KMS-11 (cell line): ENCODE measurements at regions not wholly inside any gene's neighbourhood (a gene's known extent, or its start where the extent isn't known, plus 50 kb on each side); places are given as distances from the start of the nearest gene placed in this dataset.

Source experiments
- H2AFZ ChIP-seq: fragments of 200-600 bp; sonication (generic); 2 replicates; pipeline ENCODE4 v1.6.1; 2016; ENCODE audit warnings: antibody characterized with exemption, mixed run types, low read depth
- H3K27ac ChIP-seq: fragments of 200-600 bp; sonication (generic); 2 replicates; pipeline ENCODE4 v1.6.1; 2016; ENCODE audit warnings: mild to moderate bottlenecking, mixed run types
- H3K27me3 ChIP-seq: fragments of 200-600 bp; sonication (generic); 2 replicates; pipeline ENCODE4 v1.6.1; 2017; ENCODE audit warnings: mild to moderate bottlenecking, low read depth, mixed run types, moderate library complexity; ENCODE audit not compliant: insufficient read depth
- H3K36me3 ChIP-seq: fragments of 200-600 bp; sonication (generic); 2 replicates; pipeline ENCODE4 v1.6.1; 2017; ENCODE audit warnings: mild to moderate bottlenecking, mixed run types; ENCODE audit not compliant: insufficient read depth
- H3K4me1 ChIP-seq: fragments of 200-600 bp; sonication (generic); 2 replicates; pipeline ENCODE4 v1.6.1; 2016; ENCODE audit warnings: mild to moderate bottlenecking, low read depth, mixed run types; ENCODE audit not compliant: poor library complexity, severe bottlenecking
- H3K4me2 ChIP-seq: fragments of 200-600 bp; sonication (generic); 2 replicates; pipeline ENCODE4 v1.7.0; 2016; ENCODE audit warnings: mild to moderate bottlenecking, mixed run types
- H3K4me3 ChIP-seq: fragments of 200-600 bp; sonication (generic); IDR thresholded peaks from 2 replicates; pipeline ENCODE4 v1.6.1; 2017; ENCODE audit warnings: low read depth, low read length, mixed read lengths; ENCODE audit not compliant: insufficient read depth
- H3K79me2 ChIP-seq: fragments of 200-600 bp; sonication (generic); 2 replicates; pipeline ENCODE4 v1.6.1; 2016; ENCODE audit warnings: low read depth, mixed run types; ENCODE audit not compliant: insufficient read depth
- H3K9ac ChIP-seq: fragments of 200-600 bp; sonication (generic); 2 replicates; pipeline ENCODE4 v1.6.1; 2016; ENCODE audit warnings: mild to moderate bottlenecking, mixed run types
- H4K20me1 ChIP-seq: fragments of 200-600 bp; sonication (generic); 2 replicates; pipeline ENCODE4 v1.6.1; 2016; ENCODE audit warnings: mild to moderate bottlenecking, mixed run types; ENCODE audit not compliant: insufficient read depth
- TF ChIP-seq, protein P1 (sequence below): fragments of 200-600 bp; sonication (generic); conservative IDR thresholded peaks from 2 replicates; pipeline ENCODE4 v1.6.1; 2017; ENCODE audit warnings: low read depth, mild to moderate bottlenecking, antibody characterized with exemption, low read length, moderate library complexity, mixed read lengths

DNA sequence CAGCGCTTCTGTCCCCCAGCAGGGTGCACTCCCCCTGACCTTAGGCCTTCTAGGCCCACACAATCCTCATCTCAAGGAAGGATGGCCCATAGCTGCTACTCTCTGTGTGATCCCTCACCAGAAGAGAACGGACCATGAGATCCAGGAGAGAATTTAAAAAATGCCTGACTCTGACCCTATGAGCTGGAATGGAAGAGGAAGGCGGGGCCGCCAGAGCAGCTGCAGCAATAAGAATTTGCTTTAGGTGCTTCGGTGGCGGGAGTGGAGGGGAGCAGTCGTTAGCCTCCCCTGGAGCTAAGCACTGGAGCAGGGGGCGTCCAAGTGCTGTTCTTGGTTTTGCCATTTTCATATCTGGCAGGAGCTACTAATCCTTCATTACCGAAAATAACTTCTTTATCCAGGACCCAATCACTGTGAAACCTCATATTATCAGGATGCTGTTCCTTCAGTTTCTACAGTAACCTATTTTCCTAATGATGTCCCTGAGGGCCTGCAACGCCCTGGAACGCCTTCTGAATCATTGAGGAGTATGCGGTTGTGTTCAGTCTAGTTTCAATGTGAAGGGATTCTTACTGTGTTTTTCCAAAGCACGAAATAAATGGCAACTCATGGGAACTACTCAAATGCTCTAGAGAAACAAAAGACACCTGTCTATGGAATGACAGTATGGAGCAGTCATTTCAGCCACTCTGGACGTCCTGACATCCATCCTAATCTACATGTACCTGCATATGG, 105.1 kb upstream of the SIX2 start:
- no peak overlapping the region for H2AFZ ChIP-seq
- TF ChIP-seq, protein P1, sequence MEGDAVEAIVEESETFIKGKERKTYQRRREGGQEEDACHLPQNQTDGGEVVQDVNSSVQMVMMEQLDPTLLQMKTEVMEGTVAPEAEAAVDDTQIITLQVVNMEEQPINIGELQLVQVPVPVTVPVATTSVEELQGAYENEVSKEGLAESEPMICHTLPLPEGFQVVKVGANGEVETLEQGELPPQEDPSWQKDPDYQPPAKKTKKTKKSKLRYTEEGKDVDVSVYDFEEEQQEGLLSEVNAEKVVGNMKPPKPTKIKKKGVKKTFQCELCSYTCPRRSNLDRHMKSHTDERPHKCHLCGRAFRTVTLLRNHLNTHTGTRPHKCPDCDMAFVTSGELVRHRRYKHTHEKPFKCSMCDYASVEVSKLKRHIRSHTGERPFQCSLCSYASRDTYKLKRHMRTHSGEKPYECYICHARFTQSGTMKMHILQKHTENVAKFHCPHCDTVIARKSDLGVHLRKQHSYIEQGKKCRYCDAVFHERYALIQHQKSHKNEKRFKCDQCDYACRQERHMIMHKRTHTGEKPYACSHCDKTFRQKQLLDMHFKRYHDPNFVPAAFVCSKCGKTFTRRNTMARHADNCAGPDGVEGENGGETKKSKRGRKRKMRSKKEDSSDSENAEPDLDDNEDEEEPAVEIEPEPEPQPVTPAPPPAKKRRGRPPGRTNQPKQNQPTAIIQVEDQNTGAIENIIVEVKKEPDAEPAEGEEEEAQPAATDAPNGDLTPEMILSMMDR: no peak
- H3K9ac ChIP-seq: no peak overlapping the region
- H3K4me2 ChIP-seq: no peak overlapping the region
- no peaks in the 10 kb centered on the region for H3K79me2 ChIP-seq
- no peaks in the 10 kb centered on the region for H3K27me3 ChIP-seq
- H3K4me3 ChIP-seq: no peak overlapping the region
- no peaks in the 10 kb centered on the region for H3K4me1 ChIP-seq
- no peak overlapping the region for H3K27ac ChIP-seq
- H3K36me3 ChIP-seq: no peaks in the 10 kb centered on the region
- H4K20me1 ChIP-seq: no peaks in the 10 kb centered on the region

DNA sequence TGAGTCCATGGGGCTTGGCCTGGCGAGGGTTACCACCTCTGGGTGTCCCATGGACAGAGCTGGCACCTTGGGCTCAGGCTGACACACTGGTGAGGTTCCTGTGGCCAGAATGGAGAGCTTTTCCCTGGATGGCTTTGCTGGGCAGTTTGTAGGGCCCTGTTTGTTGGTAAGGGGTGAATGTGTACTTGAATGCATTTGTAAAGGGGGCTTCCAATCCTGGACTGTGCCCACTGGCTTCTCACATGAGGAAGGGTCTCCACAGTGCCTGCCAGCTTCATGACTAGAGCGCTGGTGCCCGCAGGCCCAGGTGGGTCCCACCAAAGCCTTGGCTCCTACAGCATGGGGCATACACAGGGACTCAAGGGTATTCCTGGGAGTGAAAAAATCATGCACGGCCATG, 103.5 kb upstream of the SIX2 start:
- H2AFZ ChIP-seq: no peak overlapping the region
- H3K4me3 ChIP-seq: no peak overlapping the region
- H3K4me1 ChIP-seq: no peaks in the 10 kb centered on the region
- no peaks in the 10 kb centered on the region for H3K36me3 ChIP-seq
- H3K27ac ChIP-seq: no peak overlapping the region
- no peak overlapping the region for H3K9ac ChIP-seq
- H3K79me2 ChIP-seq: no peaks in the 10 kb centered on the region
- H4K20me1 ChIP-seq: no peaks in the 10 kb centered on the region
- TF ChIP-seq, protein P1: no peak
- H3K4me2 ChIP-seq: no peak overlapping the region
- H3K27me3 ChIP-seq: no peaks in the 10 kb centered on the region

DNA sequence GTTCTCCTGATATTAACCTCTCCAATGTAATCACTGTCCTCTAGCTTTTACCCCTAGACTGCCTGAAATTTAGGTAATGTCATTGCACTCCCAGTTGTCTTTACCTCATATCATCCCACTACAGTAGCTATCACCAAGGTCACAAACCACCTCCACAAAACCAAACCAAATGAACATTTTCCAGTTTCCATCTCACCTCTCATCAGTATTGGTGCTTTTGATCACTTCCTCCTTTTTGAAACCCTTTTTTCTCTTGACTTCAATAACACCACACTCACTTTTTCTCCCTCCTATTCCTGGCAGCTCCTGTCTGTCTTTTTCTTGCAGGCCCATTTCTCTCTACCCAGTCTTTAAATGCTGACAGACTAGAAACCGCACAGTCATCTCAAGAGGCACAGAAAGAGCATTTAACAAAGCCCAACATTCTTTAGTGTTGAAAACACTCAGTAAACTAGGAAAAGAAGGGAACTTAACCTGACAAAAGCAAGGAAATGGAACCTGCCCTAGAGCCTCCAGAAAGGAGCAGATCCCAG, 95.9 kb upstream of the SIX2 start:
- Histone ChIP-seq H3K79me2 (no peaks in the 10 kb centered on the region), H3K9ac (no peak overlapping the region), H3K4me2 (no peak overlapping the region), H2AFZ (no peak overlapping the region), H3K27me3 (no peaks in the 10 kb centered on the region), H3K4me1 (no peaks in the 10 kb centered on the region), H3K27ac (no peak overlapping the region), H4K20me1 (no peaks in the 10 kb centered on the region), H3K36me3 (no peaks in the 10 kb centered on the region), H3K4me3 (no peak overlapping the region)
- TF ChIP-seq, protein P1: no peak

DNA sequence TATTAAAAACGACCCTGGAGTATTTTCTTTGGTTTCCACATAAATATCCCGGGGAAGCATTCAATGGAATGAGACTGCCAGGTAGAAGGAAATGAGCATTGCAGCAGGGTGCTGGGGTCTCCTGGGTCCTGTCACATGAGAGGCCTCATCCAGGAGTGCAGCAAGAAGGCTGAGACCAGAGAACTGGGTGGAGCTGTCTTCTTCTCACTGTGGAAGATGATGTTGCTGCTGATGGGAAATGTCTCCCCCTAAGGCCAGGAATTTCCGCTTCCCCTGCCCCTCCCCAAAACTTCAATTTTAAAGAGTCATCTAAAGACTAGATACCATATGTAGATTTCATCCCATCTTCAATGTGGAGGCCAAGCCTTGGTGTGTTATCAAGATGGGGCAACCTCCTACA, 95.2 kb upstream of the SIX2 start:
- TF ChIP-seq, protein P1: no peak
- Histone ChIP-seq H4K20me1 (no peaks in the 10 kb centered on the region), H3K27ac (no peak overlapping the region), H3K9ac (no peak overlapping the region), H2AFZ (no peak overlapping the region), H3K79me2 (no peaks in the 10 kb centered on the region), H3K4me1 (no peaks in the 10 kb centered on the region), H3K4me2 (no peak overlapping the region), H3K27me3 (no peaks in the 10 kb centered on the region), H3K4me3 (no peak overlapping the region), H3K36me3 (no peaks in the 10 kb centered on the region)
